ENCODE measurements at regions not wholly inside any gene's neighbourhood (a gene's known extent, or its start where the extent isn't known, plus 50 kb on each side); places are given as distances from the start of the nearest gene placed in this dataset.

- TF ChIP-seq EZH2 (IDR thresholded peaks at IDR 0.05) (no peak), JUND (IDR thresholded peaks at IDR 0.05) (no peak), MAX (IDR thresholded peaks at IDR 0.05) (no peak), CTCF (IDR thresholded peaks at IDR 0.05 in 2 of 3, conservative IDR thresholded peaks at IDR 0.05 in 1 of 3; ENCODE audit: borderline replicate concordance in 1 of 3, insufficient read depth in 1 of 3, low read depth in 2 of 3, low read length in 2 of 3) (no peak), POLR2AphosphoS5 (IDR thresholded peaks at IDR 0.05; ENCODE audit: low read depth, low read length) (no peak), ZNF274 (IDR thresholded peaks at IDR 0.05; ENCODE audit: low read depth, low read length) (no peak), TCF7L2 (IDR thresholded peaks at IDR 0.05; ENCODE audit: borderline replicate concordance, extremely low read depth, insufficient read depth, insufficient read length) (no peak), RAD21 (IDR thresholded peaks at IDR 0.05; ENCODE audit: low read depth) (no peak)
These were observed 55.3 kb upstream of the OPN4 start for GRCh38 chr10:86599041-86599440.

All from HCT116 (cell line).